ENCODE measurements at regions not wholly inside any gene's neighbourhood (a gene's known extent, or its start where the extent isn't known, plus 50 kb on each side); places are given as distances from the start of the nearest gene placed in this dataset.
A peak's percentile ranks its signal among the peaks of the same experiment; 100 is the strongest.

DNA sequence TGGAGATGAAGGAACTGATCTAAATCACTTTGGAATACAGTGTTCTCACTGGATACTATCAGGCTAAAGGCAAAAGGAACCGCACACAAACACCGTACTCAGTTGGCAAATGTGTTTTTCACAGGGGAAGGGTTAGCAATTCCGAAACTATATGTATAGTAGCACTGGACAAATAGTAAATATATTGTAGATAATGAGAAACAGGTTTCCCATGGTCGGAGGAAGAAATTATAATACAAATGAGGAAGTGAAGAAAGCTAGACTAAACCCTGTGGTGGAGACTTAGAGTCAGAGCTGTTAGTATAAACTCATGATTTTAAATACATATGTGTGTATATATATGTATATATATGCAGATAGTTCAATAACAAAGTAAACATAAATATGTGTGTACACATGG is 414.1 kb upstream of the SALL1 start:
- DNase-seq, result no peak

DNA sequence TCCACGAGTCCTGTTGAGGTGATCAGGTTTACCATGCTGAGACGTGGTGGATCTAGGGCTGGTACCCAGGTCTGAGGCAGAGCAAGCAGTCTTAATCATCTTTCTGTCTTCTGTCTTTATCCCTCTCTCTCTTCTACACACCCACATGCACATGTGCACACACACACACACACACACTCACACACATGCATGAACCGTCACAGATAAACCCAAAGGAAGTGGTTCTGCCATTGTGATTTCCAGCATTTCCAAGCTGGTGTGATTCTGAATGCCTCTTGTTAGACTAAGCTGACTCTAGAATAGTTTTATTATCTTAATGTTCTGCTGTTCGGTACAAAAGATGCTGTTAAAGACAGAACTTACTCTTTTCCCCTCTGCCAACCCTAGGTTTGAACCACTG is 411.8 kb upstream of the SALL1 start:
- no peak for DNase-seq

DNA sequence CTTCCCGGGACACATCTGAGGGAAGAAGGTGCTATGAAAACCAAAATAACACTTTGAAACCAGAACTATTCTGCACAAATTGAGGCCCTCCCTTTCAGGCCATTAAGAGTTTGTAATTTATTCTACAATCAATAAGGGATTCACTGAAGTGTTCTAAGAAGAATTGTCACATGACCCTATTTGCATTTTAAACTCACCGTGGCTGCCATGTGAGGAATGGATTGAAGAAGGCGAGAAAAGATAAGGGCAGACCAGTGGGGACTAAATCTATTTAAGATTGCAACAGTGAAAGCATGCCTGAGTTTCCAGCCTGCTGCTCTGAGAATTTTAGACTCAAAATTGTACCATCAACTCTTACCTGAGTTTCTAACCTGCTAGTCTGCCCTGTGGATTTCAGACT is 408.8 kb upstream of the SALL1 start:
- DNase-seq, result no peak

DNA sequence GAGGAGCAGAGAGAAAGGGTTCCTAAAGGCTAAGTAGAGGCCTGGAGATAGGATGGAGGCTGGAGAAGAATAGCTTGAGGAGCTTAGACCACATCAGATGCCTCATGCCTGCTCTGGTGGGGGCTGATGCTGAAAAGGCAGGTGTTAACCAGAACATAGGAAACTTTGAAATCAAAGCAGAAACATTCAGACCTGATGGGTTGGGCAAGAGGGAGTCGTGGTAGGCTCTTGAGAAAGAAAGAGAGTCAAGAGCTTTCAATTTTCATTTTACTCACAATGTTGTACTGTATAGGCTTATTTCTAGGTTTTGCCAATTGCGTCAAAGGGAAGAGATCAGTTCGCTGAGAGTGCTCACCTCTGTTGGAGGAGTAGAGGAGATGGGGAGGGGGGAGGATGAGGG is 406.6 kb upstream of the SALL1 start:
- no peak for DNase-seq

DNA sequence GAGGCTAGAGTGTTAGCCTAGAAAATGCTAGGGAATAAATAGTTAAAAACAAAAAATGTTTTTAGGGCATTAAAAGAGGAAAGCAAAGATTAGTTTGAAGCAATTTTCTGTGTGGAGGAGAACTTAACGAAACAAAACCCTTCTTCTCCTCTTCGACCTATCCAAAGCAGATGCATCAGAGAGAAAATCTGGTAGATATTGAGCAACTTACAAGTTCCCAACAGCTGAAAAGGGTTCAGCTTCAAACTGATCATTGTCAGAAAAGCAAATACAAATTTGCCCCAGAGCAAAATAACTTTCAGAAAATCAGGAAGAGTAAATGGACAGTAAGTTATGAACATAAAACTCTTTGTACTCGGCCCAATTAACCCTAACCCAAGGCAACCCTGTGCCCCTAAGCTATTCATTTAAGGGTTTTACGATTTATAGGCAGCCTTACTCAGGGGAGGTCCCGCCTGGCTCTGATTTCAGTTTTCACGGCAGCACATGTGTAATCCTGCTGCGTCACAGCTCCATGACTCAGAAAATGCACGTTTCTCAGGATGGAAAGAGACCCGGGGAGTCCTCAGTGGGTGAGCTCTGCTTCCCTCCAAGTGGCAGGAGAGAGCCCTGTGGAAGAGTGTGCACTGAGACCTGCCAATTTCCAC is 405.7 kb upstream of the SALL1 start:
- DNase-seq, result peak; percentile 59

DNA sequence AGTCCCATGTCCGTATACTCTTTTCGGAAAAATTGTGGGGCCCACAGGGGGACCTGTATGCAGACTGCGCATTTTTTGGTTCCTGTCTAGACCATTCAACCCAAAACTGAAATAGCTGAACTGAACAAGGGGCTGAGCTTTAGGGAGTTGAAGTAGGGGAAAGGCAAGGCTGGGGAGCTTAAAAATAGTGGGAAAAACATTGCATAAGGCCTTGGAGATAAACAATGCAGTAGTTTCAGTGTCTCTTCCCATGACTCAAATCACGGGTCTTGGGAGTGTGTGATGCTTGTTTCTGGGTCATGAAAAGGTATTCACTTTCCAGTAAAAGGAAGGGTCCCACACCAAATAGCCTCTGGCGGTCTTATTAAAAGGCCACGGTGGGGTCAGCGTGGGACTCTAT is 402.8 kb upstream of the SALL1 start:
- no peak for DNase-seq

DNA sequence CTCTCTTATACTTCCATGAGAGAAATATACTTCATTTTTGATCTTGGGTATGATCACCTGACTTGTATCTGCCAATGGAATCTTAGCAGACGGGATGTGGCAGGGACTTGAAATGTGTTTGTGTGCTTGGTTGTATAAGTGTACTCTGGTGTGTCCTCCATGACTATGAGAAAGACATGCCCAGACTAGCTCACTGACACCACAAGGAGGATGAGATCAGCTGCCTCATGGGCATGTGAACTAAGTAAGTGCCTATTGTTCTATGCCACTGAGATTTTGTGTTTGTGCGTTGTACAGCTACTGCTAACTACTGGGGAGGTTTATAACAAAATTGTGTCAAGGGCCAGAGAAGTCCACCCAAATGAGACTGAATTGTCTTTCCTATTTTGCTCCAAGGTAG is 402.2 kb upstream of the SALL1 start:
- DNase-seq, result no peak

DNA sequence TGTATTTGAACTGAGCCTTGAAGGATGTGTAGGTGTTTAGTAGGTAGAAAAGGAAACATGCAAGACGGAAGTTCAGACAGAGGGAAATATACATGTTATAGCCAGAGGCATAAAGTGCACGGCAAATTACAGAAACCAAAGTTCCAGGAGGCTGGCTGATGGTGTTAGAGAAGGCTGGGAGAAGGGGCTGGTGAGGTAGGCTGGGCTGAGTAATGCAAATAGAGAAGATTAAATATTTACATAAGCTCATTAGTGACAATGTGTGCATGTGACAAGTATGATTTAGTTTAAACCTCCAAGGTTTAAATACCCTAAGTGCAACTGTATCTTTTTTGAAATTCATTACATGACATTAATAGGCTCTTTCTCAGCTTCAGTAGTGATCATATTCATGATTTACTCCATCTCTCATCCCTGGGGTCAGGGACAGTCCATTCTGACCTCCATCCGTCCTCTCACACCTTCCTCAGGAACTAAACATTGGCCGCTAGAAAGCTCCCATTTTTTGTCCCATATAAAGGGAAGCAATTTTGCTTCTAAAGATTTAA is 399.8 kb upstream of the SALL1 start:
- no peak for DNase-seq

DNA sequence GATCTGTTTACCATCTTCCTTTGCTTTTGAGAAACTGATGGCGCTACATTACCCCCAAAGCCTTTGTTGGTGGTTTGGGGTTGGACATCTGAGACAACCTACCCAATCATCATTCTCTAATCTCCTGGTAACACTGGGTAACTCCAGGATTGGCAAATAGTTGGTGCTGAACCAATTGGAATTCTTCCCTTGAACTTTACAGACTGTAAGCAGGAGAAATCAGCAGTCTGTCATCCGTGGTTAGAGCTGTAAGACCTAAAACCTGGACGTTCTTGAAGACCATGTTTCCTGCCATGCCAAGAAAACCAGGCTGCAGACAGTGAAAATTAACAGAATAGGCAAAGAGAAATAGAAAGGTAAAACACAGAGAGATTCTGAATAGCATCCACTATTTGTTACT is 398.8 kb upstream of the SALL1 start:
- DNase-seq, result no peak

DNA sequence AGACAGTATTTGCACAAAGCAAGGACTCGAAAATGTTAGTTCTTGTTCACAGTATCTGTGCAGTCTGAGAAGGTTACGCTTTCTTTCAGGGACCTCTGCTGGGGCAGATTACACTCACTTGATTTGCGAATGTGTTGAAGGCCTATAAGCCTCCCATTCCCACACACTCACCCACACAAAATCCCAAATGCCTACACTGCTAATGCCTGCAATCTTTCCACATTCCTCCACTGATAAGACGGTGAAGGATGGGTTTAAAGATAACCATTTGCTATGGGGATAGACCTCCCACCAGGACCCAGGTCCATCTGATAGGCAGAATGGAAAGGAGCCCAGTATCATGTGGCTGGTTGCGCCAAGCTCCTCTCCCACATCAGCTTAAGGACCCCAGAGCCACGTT is 394.9 kb upstream of the SALL1 start:
- no peak for DNase-seq

DNA sequence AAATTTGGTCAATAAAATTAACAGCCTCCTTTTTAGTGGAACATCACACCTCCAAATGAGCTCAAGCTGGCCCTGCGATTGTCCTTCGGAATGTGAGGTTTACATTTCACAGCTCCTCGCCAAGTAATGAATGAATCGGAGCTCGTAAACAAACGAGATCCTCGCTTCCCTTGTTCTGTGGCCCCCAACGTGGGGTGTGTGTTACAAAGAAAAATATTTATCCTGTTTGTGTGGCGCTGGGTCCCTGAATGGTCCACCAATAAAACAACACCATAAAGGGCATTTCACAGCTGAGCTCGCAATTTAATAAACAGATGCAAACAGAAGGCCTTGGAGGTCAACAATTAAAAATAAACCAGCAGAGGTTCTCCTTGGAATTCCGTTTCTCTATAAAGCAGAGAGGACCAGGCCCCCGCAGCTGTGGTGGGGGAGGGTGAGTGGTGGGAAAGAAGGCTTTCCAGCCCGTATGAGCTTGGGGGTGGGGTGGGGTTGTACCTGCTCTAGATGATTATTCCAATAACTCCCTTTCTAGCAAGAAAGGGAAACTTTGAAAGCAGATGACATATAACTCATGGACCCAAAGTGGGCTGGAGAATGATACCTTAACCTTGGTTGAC is 393.9 kb upstream of the SALL1 start:
- no peak for DNase-seq

DNA sequence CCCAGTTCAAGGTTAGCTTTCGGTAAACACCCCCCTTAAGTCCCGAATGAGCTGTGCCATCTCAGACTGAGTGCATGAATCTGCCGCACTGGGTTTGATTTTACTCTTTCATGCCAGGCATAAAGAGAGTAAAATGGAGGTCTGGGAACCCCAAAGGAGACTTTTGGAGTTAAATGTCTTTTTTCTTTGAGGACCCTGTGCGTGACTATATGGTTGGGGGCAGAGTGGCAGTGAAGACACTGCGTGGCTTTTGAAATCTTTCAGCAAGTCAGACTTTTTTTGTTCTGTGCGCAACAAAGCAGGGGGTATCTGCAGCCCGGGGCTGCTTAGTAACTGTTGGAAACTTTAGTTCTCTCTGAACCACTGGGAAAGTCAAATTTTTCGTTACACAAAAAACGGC is 392.9 kb upstream of the SALL1 start:
- DNase-seq, result no peak

DNA sequence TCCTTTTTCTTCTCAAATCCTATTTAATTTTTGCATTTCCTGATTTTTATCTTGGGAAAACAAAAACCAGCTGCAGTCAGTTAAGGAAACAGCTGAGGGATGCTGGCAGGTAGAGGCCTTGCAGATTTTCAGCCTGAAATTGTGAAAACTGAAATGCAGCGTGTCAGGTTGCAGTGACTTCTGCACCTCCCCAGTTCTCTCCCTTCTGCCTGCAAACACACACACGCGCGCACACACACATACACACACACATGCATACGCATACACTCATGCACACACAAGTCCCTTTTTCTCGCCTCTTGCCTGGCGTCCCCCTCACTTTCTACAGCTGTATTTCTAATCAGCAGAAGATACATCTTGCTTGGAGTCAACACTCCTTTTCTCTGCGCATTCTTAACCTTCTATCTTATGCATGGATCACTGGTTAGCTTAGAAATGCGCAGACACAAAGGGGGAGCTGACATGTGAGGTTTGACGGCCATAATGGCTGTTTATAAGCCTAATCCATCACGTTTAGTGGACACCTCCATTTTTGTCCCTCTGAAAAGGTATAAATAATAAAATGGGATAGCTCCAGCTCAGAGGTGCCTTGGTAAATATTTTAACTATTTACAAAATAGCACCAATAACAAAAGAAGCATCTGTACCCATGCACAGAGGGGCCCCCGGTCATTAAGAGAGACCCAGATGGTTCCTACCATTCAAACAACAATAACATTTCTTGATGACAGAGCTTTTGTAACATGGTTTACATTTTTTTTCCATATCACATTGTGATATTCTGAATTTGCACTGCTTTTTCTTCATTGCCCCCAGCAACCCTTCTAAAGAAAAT is 392.1 kb upstream of the SALL1 start:
- peak; percentile 68 for DNase-seq

DNA sequence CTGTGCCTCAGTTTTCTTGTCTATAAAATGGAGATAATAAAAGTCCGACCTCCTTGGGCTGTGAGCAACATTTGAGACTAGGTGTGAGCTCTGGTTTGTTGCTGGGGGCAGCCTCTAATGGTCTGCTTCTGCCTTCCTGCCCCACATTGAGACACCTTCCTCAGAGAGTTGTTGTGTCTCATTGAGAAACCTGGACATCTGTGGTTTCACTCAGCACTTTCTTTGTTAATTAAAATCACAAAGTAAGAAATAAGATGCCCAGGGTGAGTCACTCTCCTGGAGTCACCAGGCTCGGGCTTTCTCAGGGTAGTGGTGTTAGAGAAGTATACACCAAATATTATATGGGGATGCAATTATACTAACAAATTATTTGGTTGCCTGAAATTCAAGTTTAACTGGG is 389.2 kb upstream of the SALL1 start:
- DNase-seq, result no peak

DNA sequence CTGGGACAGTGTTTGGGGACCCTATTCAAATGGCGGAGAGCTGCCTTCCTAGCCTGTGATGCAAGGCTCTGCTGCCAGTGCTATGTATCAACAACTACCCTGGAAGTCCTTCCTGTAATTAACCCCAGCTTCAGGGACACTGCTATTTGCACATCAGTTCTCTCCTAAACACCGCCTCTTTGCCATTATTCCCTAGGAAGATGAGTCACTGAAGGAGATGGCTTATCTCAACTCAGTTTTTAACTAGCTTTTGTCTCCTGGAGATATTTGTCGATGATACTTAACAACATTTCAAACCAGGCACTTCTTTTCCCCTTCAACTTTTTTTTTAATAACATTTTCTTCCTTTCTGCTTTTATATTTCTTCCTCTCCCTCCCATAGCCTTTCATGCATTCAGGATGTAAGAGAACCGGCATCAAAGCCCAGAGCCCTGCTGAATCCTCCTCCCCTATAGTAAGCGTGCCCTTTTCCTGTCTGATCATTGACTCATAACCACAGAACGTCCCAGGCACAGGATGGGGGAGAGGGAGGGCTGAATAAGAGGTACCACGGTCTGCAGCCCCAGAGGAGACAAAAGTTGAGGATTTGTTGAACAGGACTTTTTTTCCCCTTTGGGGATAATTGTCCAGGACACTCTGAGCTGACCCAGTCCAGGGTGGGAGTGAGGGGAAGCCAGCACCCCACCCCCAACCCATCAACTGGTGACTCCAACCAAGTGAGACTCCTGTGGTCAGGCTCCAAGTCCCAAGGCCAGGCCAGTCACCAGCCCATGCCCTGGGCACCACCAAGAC is 387.8 kb upstream of the SALL1 start:
- no peak for DNase-seq

DNA sequence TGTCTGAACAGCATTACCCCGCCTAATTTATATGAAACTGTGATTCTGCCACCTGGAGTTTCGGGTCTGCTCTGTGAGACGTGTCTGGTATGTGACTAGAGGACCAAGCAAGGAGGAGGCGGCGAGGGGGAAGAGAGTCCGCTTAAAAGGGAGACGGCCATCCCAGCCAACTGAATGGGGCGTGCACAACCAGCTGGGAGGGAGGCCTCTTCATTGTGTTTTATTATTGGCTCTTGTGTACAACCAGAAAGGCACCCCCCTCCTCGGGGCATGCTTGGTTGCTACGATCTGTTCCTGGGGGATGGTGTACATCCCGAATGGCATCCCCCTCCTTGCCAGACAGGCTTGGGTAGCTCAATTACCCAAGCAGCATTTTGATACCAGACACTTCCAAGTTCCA is 384.5 kb upstream of the SALL1 start:
- no peak for DNase-seq

DNA sequence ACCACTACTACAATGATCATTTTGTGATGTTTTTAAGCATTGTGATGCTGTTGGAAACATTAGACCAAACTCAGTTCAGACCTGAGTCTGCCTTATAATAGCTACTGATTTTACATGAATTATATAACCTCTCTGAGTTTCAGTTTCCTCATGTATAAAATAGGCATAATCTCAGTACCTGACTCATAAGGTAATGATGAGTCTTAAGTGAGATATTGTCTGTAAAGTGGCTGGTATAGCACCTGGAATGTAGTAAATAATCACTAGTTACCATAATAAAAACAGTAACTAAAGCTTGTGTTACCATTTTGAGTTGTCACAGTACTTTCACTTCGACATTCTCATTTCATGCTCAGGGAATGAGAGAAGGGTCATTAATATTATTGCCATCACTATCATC is 381.5 kb upstream of the SALL1 start:
- DNase-seq, result no peak

DNA sequence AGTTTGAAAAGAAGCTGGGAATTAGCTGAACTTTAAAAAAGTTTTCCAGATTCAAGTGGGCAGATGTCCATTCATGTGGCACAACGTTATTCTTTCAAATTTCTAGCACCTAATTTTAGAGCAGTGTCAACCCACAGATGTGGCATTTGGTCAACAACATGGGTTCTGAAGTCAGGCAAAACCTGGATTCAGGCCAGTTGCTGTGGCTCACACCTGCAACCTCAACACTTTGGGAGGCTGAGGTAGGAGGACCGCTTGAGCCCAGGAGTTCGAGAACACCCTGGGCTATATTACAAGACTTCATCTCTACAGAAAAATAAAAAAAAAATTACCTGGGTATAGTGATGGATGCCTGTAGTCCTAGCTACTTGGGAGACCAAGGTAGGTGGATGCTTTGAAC is 380.2 kb upstream of the SALL1 start:
- DNase-seq, result no peak

DNA sequence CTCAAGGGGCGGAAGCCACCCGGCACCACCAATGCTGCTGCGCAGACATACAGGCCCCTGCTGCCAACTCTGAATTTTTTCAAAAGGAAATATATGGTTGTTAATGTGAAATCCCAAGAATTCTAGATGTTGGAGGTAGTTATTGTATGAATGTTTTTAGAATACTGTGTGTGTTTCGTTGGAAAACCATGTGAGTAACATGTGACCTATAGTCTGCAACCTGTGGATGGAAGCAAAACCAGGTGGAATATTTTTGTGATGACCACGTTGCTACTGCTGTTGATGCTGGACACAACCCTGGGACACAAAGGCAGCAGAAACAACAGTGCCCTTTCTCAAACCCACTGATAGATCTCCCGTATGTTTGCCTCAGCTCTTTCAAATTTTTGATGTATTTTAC is 376.3 kb upstream of the SALL1 start:
- no peak for DNase-seq

DNA sequence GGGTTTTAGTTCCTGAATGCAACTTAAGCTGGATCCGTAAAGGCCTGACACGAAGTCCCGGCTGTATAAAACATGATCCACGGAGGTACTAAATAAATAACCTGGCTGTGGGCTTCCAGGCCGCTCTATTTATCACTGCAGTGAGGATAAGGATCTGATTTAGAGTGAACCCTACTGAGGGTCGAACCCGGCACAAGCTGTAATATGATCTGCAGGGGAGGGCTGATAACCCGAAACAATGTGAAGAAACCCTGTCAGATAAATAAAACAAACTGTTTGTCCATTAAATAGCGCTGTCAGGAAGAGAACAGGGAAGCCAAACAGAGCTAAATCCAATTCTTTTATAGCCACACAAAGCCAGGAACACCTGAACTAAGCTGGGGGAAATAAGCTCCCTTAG is 375.6 kb upstream of the SALL1 start:
- DNase-seq, result no peak

DNA sequence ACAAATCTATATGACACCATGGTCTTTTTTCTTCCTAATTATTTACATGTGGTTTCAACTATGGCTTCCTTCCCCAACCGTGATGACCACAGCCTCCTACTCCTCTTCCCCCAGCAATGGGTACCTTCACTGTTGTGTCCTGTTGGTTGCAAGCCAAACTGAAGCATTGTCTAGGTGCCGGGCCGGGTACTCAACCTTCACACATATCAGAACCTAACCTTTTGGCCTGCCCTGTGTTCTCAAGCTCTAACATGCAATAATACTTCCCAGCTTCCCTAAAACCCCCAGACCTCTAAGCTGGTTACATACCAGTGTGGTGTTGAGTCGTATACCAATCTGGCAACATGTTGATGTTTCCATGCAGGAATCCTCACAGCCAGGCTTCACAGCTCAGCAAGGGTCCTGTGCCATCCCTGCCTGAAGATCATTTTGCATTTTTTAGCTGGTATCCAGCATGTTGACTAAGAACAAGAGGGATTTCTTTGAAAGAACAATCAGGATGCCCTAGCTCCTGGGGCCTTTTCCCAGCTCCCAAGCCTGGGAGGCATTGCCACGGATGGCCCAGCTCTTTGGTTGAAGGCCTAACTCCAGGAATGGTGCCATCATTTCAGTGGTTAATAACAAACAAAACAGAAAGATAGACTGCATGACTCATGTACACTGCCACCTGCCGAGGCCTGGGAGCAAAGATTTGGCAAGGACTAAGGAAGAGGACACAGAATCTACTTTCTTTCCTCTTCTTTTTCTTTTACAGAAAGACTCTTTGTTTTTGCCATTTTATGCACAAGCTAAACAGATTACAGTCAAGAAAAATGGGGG is 373.7 kb upstream of the SALL1 start:
- no peak for DNase-seq

DNA sequence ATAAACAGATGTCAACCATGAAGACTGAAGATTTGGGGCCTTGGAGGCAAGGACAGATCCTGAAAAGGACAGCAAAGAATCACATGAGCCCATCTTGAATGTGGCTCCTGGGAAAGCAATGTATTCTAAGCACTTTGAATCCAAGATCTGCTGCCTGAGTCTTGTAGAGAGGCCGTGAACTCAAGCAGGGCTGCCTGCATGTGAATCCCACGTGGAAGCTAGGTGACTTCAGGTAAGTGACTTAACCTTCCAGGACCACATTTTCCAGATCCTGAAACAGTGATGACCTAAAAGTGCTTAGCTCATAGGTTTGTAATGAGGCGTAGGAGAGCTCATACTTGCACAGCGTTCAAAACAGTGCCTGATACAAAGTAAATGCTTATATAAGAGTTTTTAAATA is 373.0 kb upstream of the SALL1 start:
- no peak for DNase-seq

Data from left hindlimb (tissue), 1 donor.